HUES48 (cell line): ENCODE measurements at regions not wholly inside any gene's neighbourhood (a gene's known extent, or its start where the extent isn't known, plus 50 kb on each side); places are given as distances from the start of the nearest gene placed in this dataset.

Experiments used
- H3K27ac ChIP-seq: one replicate; pipeline ENCODE4 v1.7.0; 2013; ENCODE audit warnings: low read depth, low read length, inconsistent platforms
- H3K27me3 ChIP-seq: 2 replicates; pipeline ENCODE4 v1.6.1; 2013; ENCODE audit warnings: mild to moderate bottlenecking, low read length; ENCODE audit not compliant: control insufficient read depth, insufficient read depth
- H3K36me3 ChIP-seq: 2 replicates; pipeline ENCODE4 v1.6.1; 2013; ENCODE audit warnings: low read length; ENCODE audit not compliant: control insufficient read depth, insufficient read depth
- H3K4me1 ChIP-seq: 2 replicates; pipeline ENCODE4 v1.6.1; 2013; ENCODE audit warnings: mild to moderate bottlenecking, low read length; ENCODE audit not compliant: control insufficient read depth, insufficient read depth
- H3K4me3 ChIP-seq: 2 replicates; pipeline ENCODE4 v1.5.1; 2013; ENCODE audit warnings: mild to moderate bottlenecking, low read depth, low read length
- H3K9ac ChIP-seq: 2 replicates; pipeline ENCODE4 v1.6.1; 2013; ENCODE audit warnings: mild to moderate bottlenecking, low read depth, low read length, moderate library complexity
- H3K9me3 ChIP-seq: 2 replicates; pipeline ENCODE4 v1.6.1; 2013; ENCODE audit warnings: low read length; ENCODE audit not compliant: control insufficient read depth, insufficient read depth

DNA sequence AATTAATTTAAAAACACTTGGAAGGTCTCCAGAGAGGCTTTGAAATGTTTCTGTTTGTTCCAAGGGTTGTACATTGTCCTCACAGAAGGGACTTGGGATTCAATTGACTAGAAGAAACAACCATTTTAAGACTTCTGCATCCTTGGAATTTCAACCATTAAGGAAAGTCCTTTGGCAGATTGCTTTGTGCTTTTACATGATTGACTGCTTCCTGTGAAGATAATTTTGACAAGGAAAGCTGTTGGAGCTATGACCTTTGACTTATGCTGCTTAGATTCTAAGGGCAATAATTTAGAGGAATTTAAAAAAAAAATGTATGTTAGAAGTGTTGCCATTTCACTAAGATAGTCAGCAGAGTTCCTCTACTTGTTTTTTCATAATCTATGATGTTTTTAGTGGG lies 483.9 kb upstream of the TBL1XR1 start:
- H3K9ac ChIP-seq: no peak overlapping the region
- 0 out of 2 replicates have a peak, but pooled peaks cover 3% of the 10 kb centered on the region for H3K4me1 ChIP-seq
- H3K27ac ChIP-seq: no peak overlapping the region
- no peaks in the 10 kb centered on the region for H3K27me3 ChIP-seq
- H3K9me3 ChIP-seq: no peaks in the 10 kb centered on the region
- no peaks in the 10 kb centered on the region for H3K36me3 ChIP-seq
- H3K4me3 ChIP-seq: no peak overlapping the region

DNA sequence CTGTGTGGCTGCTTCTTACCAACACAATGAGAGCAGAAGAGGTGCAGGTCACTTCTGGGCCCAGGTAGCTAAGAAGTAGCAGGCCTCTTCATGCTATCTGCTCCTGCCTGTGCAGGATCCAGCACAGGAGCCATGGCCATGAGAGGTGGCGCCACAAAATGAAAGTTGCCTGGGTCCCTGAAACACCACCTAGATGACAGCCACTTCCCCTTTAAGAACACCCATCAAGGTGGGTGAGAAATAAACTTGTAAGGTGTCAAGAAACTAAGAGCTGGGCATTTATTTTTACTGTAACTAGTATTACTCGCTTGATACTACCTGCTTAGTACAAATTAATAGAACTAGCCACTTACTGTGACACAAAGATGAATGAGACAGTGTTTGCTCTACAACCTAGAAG lies 484.6 kb upstream of the TBL1XR1 start:
- no peak overlapping the region for H3K27ac ChIP-seq

DNA sequence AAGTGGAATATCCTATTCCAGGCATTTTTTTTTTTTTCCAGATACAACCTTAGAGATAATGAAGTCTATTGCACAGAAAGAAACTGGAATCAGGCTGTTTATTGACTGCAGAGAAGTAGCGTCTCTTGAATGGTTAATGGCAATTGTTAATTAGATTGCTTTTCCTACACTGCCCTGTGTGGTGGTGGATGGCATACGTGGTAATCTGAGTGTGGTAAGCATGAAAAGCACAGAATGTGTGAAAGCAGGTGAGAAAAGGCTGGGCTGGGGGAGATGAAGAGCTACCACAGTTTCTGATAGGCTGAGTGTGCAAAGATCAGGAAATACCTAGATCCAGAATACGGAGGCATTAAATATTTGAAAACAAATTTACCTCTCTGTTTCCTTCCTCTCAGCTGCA lies 486.3 kb upstream of the TBL1XR1 start:
- Histone ChIP-seq H3K36me3 (no peaks in the 10 kb centered on the region), H3K9ac (no peak overlapping the region), H3K4me1 (no peaks in the 10 kb centered on the region), H3K9me3 (no peaks in the 10 kb centered on the region), H3K4me3 (no peak overlapping the region), H3K27me3 (no peaks in the 10 kb centered on the region), H3K27ac (no peak overlapping the region)

More for the DNA sequence above, 484.6 kb upstream of the TBL1XR1 start:
- Histone ChIP-seq H3K9me3 (no peaks in the 10 kb centered on the region), H3K9ac (no peak overlapping the region), H3K27me3 (no peaks in the 10 kb centered on the region), H3K36me3 (no peaks in the 10 kb centered on the region), H3K4me3 (no peak overlapping the region), H3K4me1 (0 out of 2 replicates have a peak, but pooled peaks cover under 1% of the 10 kb centered on the region)

DNA sequence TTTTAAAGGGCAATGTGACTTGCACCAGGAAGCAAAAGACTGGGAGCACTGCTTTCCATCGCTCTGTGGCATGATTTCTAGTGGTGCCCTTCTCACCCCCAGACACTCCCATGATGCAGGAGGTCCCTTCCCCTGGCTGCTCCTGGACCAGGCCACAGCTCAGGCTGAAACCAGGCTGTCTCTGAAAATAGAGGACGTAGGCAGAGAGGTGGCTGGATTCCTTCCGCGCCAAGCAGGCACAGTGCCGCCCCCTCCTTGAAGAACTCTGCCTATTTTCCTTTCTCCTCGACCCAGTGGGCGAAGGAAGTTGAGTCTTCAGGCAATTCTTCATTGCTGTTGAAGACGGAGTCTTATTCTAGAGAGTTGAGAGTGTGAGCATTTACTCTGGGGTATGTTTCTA lies 489.4 kb upstream of the TBL1XR1 start:
- Histone ChIP-seq H3K27ac (no peak overlapping the region), H3K4me3 (no peak overlapping the region), H3K9ac (no peak overlapping the region), H3K27me3 (no peaks in the 10 kb centered on the region), H3K9me3 (no peaks in the 10 kb centered on the region), H3K4me1 (no peaks in the 10 kb centered on the region), H3K36me3 (no peaks in the 10 kb centered on the region)

DNA sequence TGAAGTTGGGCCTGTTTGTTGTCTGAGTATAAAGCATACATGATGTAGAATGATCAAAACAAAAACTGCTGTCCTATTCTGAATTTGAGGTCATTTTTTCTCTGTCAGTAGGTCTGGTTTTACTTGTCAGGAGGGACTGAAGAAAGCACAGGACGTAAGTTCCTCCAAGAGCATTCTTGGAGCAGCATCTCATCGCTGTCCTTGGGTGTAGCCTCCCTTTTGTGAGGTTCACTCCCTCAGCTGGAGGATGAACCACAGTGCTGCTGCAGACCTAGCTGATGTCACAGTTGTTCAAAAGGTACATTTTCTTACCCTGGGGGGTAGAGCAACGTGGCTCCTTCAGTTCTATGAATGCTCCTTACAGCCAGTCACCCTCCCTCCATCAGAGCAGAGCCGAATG lies 490.0 kb upstream of the TBL1XR1 start:
- no peaks in the 10 kb centered on the region for H3K9me3 ChIP-seq
- no peaks in the 10 kb centered on the region for H3K36me3 ChIP-seq
- no peaks in the 10 kb centered on the region for H3K27me3 ChIP-seq
- no peak overlapping the region for H3K9ac ChIP-seq
- H3K4me1 ChIP-seq: no peaks in the 10 kb centered on the region
- H3K27ac ChIP-seq: no peak overlapping the region
- H3K4me3 ChIP-seq: no peak overlapping the region

DNA sequence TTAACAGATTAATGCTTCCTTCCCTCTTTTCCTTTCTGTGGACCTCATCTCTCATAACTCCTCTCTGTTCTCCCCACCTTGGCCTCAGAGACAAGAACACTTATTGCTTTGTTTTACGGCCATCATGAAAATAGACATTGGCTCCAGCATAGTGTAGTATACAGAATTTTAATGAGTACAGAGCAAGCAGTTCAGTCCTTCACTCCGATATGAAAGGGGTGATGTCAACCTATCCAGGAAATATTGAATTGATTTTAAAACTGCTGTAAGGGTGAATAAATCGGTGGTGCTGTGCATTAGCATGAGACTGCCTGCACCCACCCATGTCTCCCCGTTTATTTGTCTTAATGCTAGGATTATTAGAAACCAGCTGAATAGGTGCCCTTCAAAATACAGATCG lies 490.9 kb upstream of the TBL1XR1 start:
- Histone ChIP-seq H3K27me3 (no peaks in the 10 kb centered on the region), H3K4me1 (no peaks in the 10 kb centered on the region; the same call in 1 of the 2 replicates), H3K9me3 (no peaks in the 10 kb centered on the region), H3K9ac (no peak overlapping the region), H3K36me3 (no peaks in the 10 kb centered on the region), H3K4me3 (no peak overlapping the region), H3K27ac (no peak overlapping the region)

DNA sequence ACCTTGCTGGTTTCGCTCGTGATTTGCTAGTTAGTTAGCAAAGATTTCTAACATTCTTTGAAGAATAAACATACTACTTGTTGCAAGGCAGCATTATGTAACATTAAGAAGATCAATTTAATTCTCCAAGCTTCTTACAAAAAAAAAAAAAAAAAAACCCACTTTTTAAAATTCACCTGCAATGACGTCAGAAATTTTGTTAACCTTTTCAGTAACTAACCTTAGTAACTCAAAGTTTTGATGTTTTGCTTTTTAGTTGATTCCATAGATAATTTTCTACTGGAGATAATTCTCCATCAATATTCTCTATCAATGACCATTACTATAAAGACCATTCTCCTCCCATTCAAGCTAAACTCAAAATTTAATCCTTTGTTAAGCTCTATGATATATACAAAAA lies 491.8 kb upstream of the TBL1XR1 start:
- Histone ChIP-seq H3K27me3 (no peaks in the 10 kb centered on the region), H3K27ac (no peak overlapping the region), H3K9me3 (no peaks in the 10 kb centered on the region), H3K36me3 (no peaks in the 10 kb centered on the region), H3K4me1 (peaks cover 9% of the 10 kb centered on the region), H3K9ac (no peak overlapping the region), H3K4me3 (no peak overlapping the region)

DNA sequence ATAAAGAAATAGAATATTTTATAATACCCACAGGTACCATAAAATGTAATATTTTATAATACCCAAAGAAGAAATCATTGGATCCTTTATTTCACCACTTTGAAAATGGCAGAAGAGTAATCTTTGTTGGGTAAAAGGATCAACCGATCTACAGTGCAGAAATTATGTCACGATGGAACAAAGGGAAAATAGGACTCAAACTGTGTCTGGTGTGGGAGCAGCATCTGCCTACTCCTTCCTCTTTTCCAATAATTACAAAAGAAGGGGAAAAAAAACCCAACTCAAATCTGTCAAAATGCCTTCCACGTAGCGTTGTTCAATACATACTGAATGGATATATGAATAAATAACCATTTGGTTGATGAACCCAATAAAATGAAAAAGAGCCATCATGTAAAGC lies 492.6 kb upstream of the TBL1XR1 start:
- Histone ChIP-seq H3K9me3 (no peaks in the 10 kb centered on the region), H3K27ac (no peak overlapping the region), H3K9ac (no peak overlapping the region), H3K27me3 (no peaks in the 10 kb centered on the region), H3K36me3 (no peaks in the 10 kb centered on the region), H3K4me3 (no peak overlapping the region), H3K4me1 (peaks cover 13% of the 10 kb centered on the region)

DNA sequence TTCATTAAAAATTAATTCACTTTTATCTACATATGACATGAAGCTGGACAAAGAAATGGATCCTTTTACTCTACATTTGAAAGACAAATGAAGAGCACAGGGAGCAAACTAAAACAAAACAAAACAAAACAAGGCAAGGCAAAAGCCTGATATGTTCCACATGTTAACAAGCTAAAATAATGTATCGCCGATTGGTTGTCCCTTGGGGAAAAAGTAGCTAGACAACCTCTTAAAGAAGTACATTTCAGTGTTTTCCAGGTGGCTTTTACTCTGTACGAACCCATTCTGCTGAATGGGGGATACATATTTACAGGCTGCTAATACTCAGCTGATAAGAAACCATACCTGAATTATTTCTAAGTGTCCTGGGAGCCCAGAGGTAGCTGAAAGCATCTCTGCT lies 493.0 kb upstream of the TBL1XR1 start:
- Histone ChIP-seq H3K36me3 (no peaks in the 10 kb centered on the region), H3K9me3 (no peaks in the 10 kb centered on the region), H3K27me3 (no peaks in the 10 kb centered on the region), H3K4me3 (no peak overlapping the region), H3K4me1 (peaks cover 13% of the 10 kb centered on the region), H3K9ac (no peak overlapping the region), H3K27ac (no peak overlapping the region)

DNA sequence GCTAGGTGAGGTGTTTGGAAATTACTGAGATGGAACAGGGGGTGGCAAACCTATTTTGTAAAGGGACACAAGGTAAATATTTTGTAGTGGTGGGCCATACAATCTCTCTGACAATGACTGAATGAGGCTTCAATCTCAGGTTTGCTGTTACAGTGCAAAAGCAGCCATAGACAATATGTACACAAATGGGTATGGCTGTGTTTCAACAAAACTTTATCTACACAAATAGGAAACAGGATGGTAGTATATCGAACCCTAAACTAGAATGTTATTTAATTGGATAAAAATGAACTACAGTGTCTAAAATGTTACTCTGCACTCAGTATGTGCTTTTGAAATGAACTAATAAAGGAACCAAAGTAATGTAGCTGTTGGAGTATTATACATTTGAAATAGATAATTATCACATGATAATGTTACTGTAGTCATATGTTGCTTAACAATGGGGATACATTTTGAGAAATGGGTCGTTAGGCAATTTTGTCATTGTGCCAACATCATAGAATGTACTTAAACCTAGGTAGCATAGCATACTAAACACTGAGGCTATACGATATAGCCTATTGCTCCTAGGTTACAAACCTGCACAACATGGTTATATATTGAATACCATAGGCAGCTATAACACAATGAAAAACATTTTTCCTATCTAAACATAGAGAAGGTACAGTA lies 495.2 kb upstream of the TBL1XR1 start:
- H3K27me3 ChIP-seq: no peaks in the 10 kb centered on the region
- H3K9ac ChIP-seq: no peak overlapping the region
- H3K4me3 ChIP-seq: no peak overlapping the region
- H3K36me3 ChIP-seq: no peaks in the 10 kb centered on the region
- no peaks in the 10 kb centered on the region for H3K9me3 ChIP-seq
- H3K27ac ChIP-seq: no peak overlapping the region
- peaks cover 13% of the 10 kb centered on the region for H3K4me1 ChIP-seq

DNA sequence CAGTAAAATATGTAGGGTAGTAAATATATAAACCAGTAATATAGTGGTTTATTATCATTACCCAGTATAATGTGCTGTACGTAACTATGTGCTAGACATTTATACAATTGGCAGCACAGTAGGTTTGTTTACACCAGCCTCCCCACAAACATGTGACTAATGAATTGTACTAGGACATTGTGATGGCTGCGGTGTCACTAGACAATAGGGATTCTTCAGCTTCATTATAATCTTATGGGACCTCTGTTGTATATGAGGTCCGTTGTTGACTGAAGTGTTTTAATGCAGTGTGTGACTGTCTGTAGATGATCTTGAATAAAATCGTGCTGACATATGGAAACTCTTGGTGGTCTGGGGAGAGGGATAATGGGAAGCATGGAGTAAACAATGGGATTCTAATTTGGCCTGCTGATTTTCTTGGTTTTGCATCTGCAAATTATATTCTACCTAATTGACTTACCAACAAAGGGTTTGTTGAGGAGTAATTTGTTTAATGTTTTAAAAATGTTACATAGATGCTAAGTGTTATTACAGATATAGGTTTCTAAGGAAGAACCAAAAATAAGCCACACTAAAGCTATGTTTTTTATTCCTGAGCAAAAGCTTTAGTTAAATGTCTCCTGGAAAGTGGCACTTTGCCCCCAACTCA lies 496.5 kb upstream of the TBL1XR1 start:
- Histone ChIP-seq H3K4me1 (peaks cover 13% of the 10 kb centered on the region), H3K27me3 (no peaks in the 10 kb centered on the region), H3K9ac (no peak overlapping the region), H3K27ac (peak overlapping the region; percentile 36), H3K9me3 (no peaks in the 10 kb centered on the region), H3K36me3 (no peaks in the 10 kb centered on the region), H3K4me3 (no peak overlapping the region)
